ENCODE measurements at regions not wholly inside any gene's neighbourhood (a gene's known extent, or its start where the extent isn't known, plus 50 kb on each side); places are given as distances from the start of the nearest gene placed in this dataset.
A peak's percentile ranks its signal among the peaks of the same experiment; 100 is the strongest.

GRCh38 chr10:71036297-71036966 lies 148.1 kb upstream of the PCBD1 start:
- Mint-ChIP-seq H3K9me3 (ENCODE audit: unreplicated experiment) (peaks cover 6% of the 10 kb centered on the region), H3K27me3 (ENCODE audit: insufficient read depth, unreplicated experiment) (peaks cover 15% of the 10 kb centered on the region), H3K4me1 (ENCODE audit: low read depth, unreplicated experiment) (no peaks in the 10 kb centered on the region), H3K27ac (ENCODE audit: unreplicated experiment) (no peak overlapping the region), H3K4me3 (ENCODE audit: unreplicated experiment) (no peak overlapping the region), H3K36me3 (ENCODE audit: insufficient read depth, unreplicated experiment) (no peaks in the 10 kb centered on the region)
- no peaks in the 10 kb centered on the region for H3K4me1 ChIP-seq
- peak in 1 of 2 experiments; percentile 26 for DNase-seq
- no peaks in the 10 kb centered on the region for H3K36me3 ChIP-seq (ENCODE audit: control insufficient read depth, insufficient read depth, low read length)
- no peak for TF ChIP-seq CTCF (IDR thresholded peaks at IDR 0.05; ENCODE audit: insufficient read depth in 1 of 2, low read depth in 1 of 2, low read length in 1 of 2, severe bottlenecking in 1 of 2, unreplicated experiment in 1 of 2)
- intact Hi-C loops (cut with micrococcal nuclease; ENCODE audit: unreplicated experiment) = no loop called here
- ChIA-PET CTCF (no interaction called here), POLR2A (no interaction called here)
- H3K9me3 ChIP-seq = no peaks in the 10 kb centered on the region
- no TSS peak for BruUV-seq (replicated peaks)
- H3K4me3 ChIP-seq (ENCODE audit: low read depth, low read length) = no peak overlapping the region
- H3K27me3 ChIP-seq (replicated peaks; ENCODE audit: control insufficient read depth, insufficient read depth, low read length) = no peaks in the 10 kb centered on the region

GRCh38 chr10:71038091-71038633 lies 149.8 kb upstream of the PCBD1 start:
- no TSS peak for BruUV-seq (replicated peaks)
- Histone ChIP-seq H3K27me3 (replicated peaks; ENCODE audit: control insufficient read depth, insufficient read depth, low read length) (no peaks in the 10 kb centered on the region), H3K4me3 (ENCODE audit: low read depth, low read length) (no peak overlapping the region), H3K36me3 (ENCODE audit: control insufficient read depth, insufficient read depth, low read length) (no peaks in the 10 kb centered on the region), H3K4me1 (no peaks in the 10 kb centered on the region), H3K9me3 (no peaks in the 10 kb centered on the region)
- CTCF ChIA-PET = no interaction called here
- Mint-ChIP-seq H3K4me3 (ENCODE audit: unreplicated experiment) (no peak overlapping the region), H3K9me3 (ENCODE audit: unreplicated experiment) (peaks cover under 1% of the 10 kb centered on the region), H3K4me1 (ENCODE audit: low read depth, unreplicated experiment) (no peaks in the 10 kb centered on the region), H3K27me3 (ENCODE audit: insufficient read depth, unreplicated experiment) (peaks cover 14% of the 10 kb centered on the region), H3K27ac (ENCODE audit: unreplicated experiment) (no peak overlapping the region), H3K36me3 (ENCODE audit: insufficient read depth, unreplicated experiment) (no peaks in the 10 kb centered on the region)
- POLR2A ChIA-PET = no interaction called here
- intact Hi-C loops (cut with micrococcal nuclease; ENCODE audit: unreplicated experiment) = no loop called here
- peak in 1 of 2 experiments; percentile 28 for DNase-seq
- no peak for TF ChIP-seq CTCF (IDR thresholded peaks at IDR 0.05; ENCODE audit: insufficient read depth in 1 of 2, low read depth in 1 of 2, low read length in 1 of 2, severe bottlenecking in 1 of 2, unreplicated experiment in 1 of 2)

GRCh38 chr10:71038921-71039320 lies 150.6 kb upstream of the PCBD1 start:
- Histone ChIP-seq H3K9me3 (no peaks in the 10 kb centered on the region), H3K27me3 (replicated peaks; ENCODE audit: control insufficient read depth, insufficient read depth, low read length) (no peaks in the 10 kb centered on the region), H3K36me3 (ENCODE audit: control insufficient read depth, insufficient read depth, low read length) (no peaks in the 10 kb centered on the region), H3K4me1 (no peaks in the 10 kb centered on the region), H3K4me3 (ENCODE audit: low read depth, low read length) (no peak overlapping the region)
- ChIA-PET CTCF (no interaction called here), POLR2A (no interaction called here)
- Mint-ChIP-seq H3K27ac (ENCODE audit: unreplicated experiment) (no peak overlapping the region), H3K9me3 (ENCODE audit: unreplicated experiment) (no peaks in the 10 kb centered on the region), H3K4me3 (ENCODE audit: unreplicated experiment) (no peak overlapping the region), H3K4me1 (ENCODE audit: low read depth, unreplicated experiment) (no peaks in the 10 kb centered on the region), H3K36me3 (ENCODE audit: insufficient read depth, unreplicated experiment) (no peaks in the 10 kb centered on the region), H3K27me3 (ENCODE audit: insufficient read depth, unreplicated experiment) (peaks cover 14% of the 10 kb centered on the region)
- BruUV-seq (replicated peaks) = no TSS peak
- DNase-seq = peak in 1 of 2 experiments; percentile 26
- intact Hi-C loops (cut with micrococcal nuclease; ENCODE audit: unreplicated experiment) = no loop called here
- TF ChIP-seq CTCF (IDR thresholded peaks at IDR 0.05; ENCODE audit: insufficient read depth in 1 of 2, low read depth in 1 of 2, low read length in 1 of 2, severe bottlenecking in 1 of 2, unreplicated experiment in 1 of 2) = no peak

All from Caco-2 (cell line).